Uterus (tissue), 2 donors: ENCODE measurements at regions not wholly inside any gene's neighbourhood (a gene's known extent, or its start where the extent isn't known, plus 50 kb on each side); places are given as distances from the start of the nearest gene placed in this dataset.
"Not testable (repeated sequence)": the region's sequence is repeated elsewhere in the genome, so short reads cannot be mapped to it uniquely, and the experiment has no call there.

ENCODE experiments used
- POLR2A ChIP-seq, 2 donors: fragments of 450-650 bp; IDR thresholded peaks; one replicate each; pipeline ENCODE4 v1.6.1; 2016; ENCODE audit warnings: antibody characterized with exemption in 2 of 2, mild to moderate bottlenecking in 1 of 2, moderate library complexity in 1 of 2
- TF ChIP-seq, protein P1 (sequence below), 4 experiments: fragments of 200-600 bp in 2 of 4; fragments of 450-650 bp in 2 of 4; sonication (generic) in 2 of 4; IDR thresholded peaks; one replicate each; pipeline ENCODE4 v1.5.1; 2016 to 2019; ENCODE audit warnings: antibody characterized with exemption in 4 of 4, mild to moderate bottlenecking in 2 of 4, moderate library complexity in 1 of 4

DNA sequence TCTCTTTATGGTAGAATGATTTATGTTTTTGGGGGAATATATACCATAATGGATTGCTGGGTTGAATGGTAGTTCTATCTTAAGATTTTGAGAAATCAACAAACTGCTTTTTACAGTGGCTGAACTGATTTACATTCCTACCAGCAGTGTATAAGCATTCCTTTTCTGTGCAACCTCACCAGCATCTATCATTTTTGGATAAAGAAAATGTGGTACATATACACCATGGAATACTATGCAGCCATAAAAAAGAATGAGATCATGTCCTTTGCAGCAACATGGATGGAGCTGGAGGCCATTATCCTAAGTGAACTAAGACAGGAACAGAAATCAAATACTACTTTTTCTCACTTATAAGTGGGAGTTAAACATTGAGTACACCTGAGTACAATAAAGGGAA, 746.4 kb downstream of the MAT2B start:
- TF ChIP-seq, protein P1, sequence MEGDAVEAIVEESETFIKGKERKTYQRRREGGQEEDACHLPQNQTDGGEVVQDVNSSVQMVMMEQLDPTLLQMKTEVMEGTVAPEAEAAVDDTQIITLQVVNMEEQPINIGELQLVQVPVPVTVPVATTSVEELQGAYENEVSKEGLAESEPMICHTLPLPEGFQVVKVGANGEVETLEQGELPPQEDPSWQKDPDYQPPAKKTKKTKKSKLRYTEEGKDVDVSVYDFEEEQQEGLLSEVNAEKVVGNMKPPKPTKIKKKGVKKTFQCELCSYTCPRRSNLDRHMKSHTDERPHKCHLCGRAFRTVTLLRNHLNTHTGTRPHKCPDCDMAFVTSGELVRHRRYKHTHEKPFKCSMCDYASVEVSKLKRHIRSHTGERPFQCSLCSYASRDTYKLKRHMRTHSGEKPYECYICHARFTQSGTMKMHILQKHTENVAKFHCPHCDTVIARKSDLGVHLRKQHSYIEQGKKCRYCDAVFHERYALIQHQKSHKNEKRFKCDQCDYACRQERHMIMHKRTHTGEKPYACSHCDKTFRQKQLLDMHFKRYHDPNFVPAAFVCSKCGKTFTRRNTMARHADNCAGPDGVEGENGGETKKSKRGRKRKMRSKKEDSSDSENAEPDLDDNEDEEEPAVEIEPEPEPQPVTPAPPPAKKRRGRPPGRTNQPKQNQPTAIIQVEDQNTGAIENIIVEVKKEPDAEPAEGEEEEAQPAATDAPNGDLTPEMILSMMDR (IDR thresholded peaks at IDR 0.05), result not testable (repeated sequence)
- TF ChIP-seq POLR2A (IDR thresholded peaks at IDR 0.05), result not testable (repeated sequence)
